GF-D8 (cell line): ENCODE measurements at regions not wholly inside any gene's neighbourhood (a gene's known extent, or its start where the extent isn't known, plus 50 kb on each side); places are given as distances from the start of the nearest gene placed in this dataset.
"Not testable (repeated sequence)": the region's sequence is repeated elsewhere in the genome, so short reads cannot be mapped to it uniquely, and the experiment has no call there.

Experiments
- DNase-seq: peaks from one replicate; lab custom pipeline; 2025; lab: John Stamatoyannopoulos, UW

GRCh38 chr2:174697255-174697654 lies 67.0 kb downstream of the CHRNA1 start:
- DNase-seq, result peak; percentile 30

- no peak for DNase-seq
Measured at GRCh38 chr2:174694920-174695319, 69.4 kb downstream of the CHRNA1 start.

- no peak for DNase-seq
Measured at GRCh38 chr2:174694196-174694878, 69.9 kb downstream of the CHRNA1 start.

GRCh38 chr2:174693344-174693743 lies 70.9 kb downstream of the CHRNA1 start:
- DNase-seq, result no peak

GRCh38 chr2:174692256-174692919 lies 71.9 kb downstream of the CHRNA1 start:
- no peak for DNase-seq

- no peak for DNase-seq
Measured at GRCh38 chr2:174691201-174691779, 73.0 kb downstream of the CHRNA1 start.

- no peak for DNase-seq
Measured at GRCh38 chr2:174690026-174690425, 74.2 kb downstream of the CHRNA1 start.

GRCh38 chr2:174688079-174688478 lies 76.2 kb downstream of the CHRNA1 start:
- DNase-seq, result peak; percentile 38

GRCh38 chr2:174686430-174686829 lies 77.8 kb downstream of the CHRNA1 start:
- DNase-seq, result no peak

GRCh38 chr2:174683392-174683759 lies 80.9 kb downstream of the CHRNA1 start:
- peak; percentile 56 for DNase-seq

- DNase-seq, result peak; percentile 19
Measured at GRCh38 chr2:174682578-174683391, 81.5 kb downstream of the CHRNA1 start.

- DNase-seq, result no peak
Measured at GRCh38 chr2:174682007-174682577, 82.2 kb downstream of the CHRNA1 start.

- peak; percentile 32 for DNase-seq
Measured at GRCh38 chr2:174681099-174682006, 82.9 kb downstream of the CHRNA1 start.

- no peak for DNase-seq
Measured at GRCh38 chr2:174680221-174680620, 82.6 kb upstream of the WIPF1 start.

- DNase-seq, result no peak
Measured at GRCh38 chr2:174678395-174678794, 80.8 kb upstream of the WIPF1 start.

- no peak for DNase-seq
Measured at GRCh38 chr2:174675615-174676014, 78.0 kb upstream of the WIPF1 start.

- no peak for DNase-seq
Measured at GRCh38 chr2:174673876-174674275, 76.3 kb upstream of the WIPF1 start.

GRCh38 chr2:174673440-174673839 lies 75.8 kb upstream of the WIPF1 start:
- DNase-seq, result no peak

GRCh38 chr2:174671532-174671931 lies 73.9 kb upstream of the WIPF1 start:
- DNase-seq, result not testable (repeated sequence)

GRCh38 chr2:174670446-174670845 lies 72.8 kb upstream of the WIPF1 start:
- DNase-seq, result no peak

GRCh38 chr2:174669336-174669735 lies 71.7 kb upstream of the WIPF1 start:
- no peak for DNase-seq
